Fibroblast of villous mesenchyme (primary cell): ENCODE measurements at regions not wholly inside any gene's neighbourhood (a gene's known extent, or its start where the extent isn't known, plus 50 kb on each side); places are given as distances from the start of the nearest gene placed in this dataset.

Experiments
- DNase-seq: peaks from one replicate; pipeline ENCODE4 v3.0.0-alpha.2; 2010; ENCODE audit warnings: low read depth
- H3K4me3 ChIP-seq: 2 replicates; pipeline ENCODE4 v1.5.1; 2011; ENCODE audit warnings: low read depth, mild to moderate bottlenecking, low read length
- CTCF ChIP-seq: IDR thresholded peaks from 2 replicates; pipeline ENCODE4 v1.5.1; 2012; ENCODE audit warnings: low read depth, mild to moderate bottlenecking, low read length; ENCODE audit not compliant: insufficient read depth

- DNase-seq = no peak
- no peak for TF ChIP-seq CTCF
- no peak overlapping the region for H3K4me3 ChIP-seq
Observed at GRCh38 chr6:21868226-21868625, 274.7 kb downstream of the SOX4 start.

DNA sequence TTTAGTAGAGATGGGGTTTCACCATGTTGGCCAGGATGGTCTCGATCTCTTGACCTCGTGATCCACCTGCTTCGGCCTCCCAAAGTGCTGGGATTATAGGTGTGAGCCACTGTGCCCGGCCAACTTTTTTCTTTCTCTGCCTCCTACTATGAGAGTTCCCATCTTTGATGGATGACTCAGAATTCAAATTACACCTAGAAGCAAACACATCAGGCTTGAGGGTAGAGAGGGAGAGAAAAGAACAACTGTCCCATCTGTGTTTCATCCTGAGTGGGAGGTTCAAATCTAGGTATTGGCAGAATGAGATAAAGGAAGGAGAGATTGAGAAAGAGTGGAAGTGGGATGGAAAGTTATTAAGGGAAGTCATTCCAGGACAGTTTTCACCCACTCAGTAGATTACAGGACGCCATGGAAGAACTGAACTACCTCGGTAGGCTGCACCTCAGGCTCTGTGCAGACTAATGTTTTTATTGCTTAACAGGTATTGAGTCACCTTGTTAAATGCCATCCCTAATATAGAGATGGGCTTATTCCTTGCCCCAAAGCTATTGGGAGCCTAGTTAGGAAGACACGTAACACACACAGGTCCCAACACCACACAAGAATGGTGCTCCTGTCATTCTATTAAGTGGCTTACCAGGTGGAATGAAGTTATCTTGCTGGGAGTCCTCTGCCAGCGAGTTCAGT lies 275.7 kb downstream of the SOX4 start:
- TF ChIP-seq CTCF = no peak
- no peak overlapping the region for H3K4me3 ChIP-seq
- DNase-seq = no peak

DNA sequence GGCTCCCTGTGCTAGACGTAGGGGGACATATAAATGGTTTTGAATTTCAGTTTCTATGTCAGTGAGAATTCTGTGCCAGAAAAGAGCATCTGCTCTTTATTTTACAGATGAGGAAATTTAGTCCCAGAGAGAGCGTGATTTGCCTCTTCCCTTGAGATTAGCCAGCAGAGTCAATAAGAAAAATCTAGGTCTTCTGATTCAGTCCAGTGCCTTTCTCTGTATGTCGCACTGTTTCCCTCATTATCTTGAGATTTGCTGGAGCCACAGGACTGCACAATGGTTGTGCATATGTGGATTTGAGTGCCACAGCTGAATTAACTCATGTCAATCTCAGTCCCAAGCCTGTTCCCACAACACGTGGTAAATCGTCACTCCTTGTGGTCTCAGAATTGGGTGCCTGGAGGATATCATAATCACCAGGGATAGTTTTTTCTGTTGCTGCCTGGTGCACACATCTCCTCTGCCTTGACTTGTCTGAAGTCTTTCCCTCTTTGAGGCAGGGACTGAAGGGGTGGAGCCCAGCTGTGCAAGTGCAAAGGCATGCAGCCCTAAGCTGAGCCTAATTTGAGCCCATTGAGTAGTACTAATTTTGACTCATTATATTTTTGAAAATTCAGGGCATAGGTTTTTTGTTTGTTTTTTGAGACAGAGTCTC lies 276.7 kb downstream of the SOX4 start:
- DNase-seq = no peak
- H3K4me3 ChIP-seq = no peak overlapping the region
- TF ChIP-seq CTCF = no peak

DNA sequence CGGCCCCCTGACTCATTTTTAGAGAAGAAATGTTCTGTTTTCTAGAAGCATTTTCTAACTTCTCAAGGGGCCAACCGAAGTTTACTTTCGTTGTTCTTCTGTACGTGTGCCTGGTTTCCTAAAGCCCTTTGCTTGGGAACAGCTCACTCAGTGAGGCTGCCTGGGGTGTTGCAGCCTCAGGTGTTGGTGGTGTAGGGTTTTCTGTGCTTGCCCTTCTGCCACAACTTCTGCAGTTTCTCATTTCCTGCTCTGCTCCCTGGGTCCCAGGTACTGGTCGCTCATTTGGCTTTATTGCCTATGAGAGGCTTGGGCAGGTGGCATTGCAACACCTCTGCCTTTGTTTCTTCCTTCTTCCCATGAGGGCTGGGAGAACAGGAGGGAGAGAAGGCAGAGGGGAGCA lies 278.3 kb downstream of the SOX4 start:
- no peak for DNase-seq
- TF ChIP-seq CTCF = no peak
- no peak overlapping the region for H3K4me3 ChIP-seq

DNA sequence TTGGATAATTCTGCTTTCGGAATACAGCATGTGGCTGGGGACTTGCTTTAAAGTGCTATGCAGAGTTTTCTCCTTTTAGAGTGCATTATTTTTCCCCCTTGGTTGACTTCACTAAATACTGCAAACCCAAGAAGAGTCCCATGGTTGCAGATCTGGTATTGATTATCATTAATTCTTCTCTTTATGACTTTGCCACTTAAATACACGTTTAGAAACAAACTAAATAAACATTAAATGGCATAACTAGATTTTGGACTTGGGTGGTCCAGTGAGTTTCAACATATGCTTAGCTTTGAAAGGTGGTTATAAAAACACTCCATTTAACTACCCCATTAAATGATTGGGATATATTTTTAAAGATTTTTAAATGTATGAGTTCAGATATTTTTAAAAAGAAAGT lies 279.2 kb downstream of the SOX4 start:
- H3K4me3 ChIP-seq = no peak overlapping the region
- DNase-seq = no peak
- no peak for TF ChIP-seq CTCF

- peak; percentile 36 for DNase-seq
- no peak for TF ChIP-seq CTCF
- no peak overlapping the region for H3K4me3 ChIP-seq
Observed at GRCh38 chr6:21873562-21873961, 280.0 kb downstream of the SOX4 start.
